NCI-H526 (cell line): ENCODE measurements at regions not wholly inside any gene's neighbourhood (a gene's known extent, or its start where the extent isn't known, plus 50 kb on each side); places are given as distances from the start of the nearest gene placed in this dataset.

ENCODE experiments used
- DNase-seq, 2 experiments: peaks; one replicate each; lab custom pipeline; 2025; lab: John Stamatoyannopoulos, UW

- no peak for DNase-seq
These were observed 81.0 kb upstream of the DAB2 start for GRCh38 chr5:39505791-39506190.

DNA sequence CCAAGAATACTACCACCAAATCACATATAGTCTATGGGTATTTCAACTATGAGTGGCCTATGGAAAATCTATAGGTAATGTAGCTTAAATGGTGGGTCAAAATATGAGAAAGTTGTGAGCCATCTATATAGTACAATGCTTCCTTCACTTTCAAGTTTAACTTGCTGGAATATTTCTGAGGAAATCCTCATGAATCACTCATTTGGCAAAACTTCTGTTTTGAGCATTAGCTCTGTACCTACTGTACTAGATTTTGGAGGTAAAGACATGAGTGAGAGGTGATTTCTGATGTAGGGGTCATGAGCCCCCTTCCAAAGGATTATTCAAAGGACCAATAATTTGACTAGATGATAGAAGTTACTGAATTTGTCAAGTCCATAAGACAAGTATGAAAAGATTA lies 80.6 kb upstream of the DAB2 start:
- DNase-seq = no peak

GRCh38 chr5:39503155-39503554 lies 78.4 kb upstream of the DAB2 start:
- DNase-seq = no peak

DNA sequence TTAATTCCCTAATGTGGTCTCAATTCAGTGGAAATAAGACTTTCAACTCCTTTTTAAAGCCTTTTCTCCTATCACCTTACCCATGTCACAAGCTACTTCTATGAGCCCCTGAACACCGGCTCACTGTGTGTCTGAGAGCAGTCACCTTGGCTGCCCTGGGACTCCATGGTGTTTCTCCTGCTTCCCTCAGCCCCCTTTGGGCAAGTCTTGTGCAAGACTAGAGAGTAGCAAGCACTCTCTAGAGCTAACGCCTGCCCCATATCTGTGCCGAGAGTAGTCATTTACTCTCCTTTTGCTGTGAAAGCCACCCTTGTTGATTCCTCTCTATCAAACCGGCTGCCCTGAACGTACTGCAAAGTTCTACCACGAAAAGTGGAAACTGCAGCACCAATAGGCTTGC lies 77.9 kb upstream of the DAB2 start:
- DNase-seq = no peak

GRCh38 chr5:39501397-39501796 lies 76.6 kb upstream of the DAB2 start:
- DNase-seq = no peak

GRCh38 chr5:39500551-39501175 lies 75.9 kb upstream of the DAB2 start:
- DNase-seq = no peak

GRCh38 chr5:39498278-39498952 lies 73.6 kb upstream of the DAB2 start:
- DNase-seq = no peak

DNA sequence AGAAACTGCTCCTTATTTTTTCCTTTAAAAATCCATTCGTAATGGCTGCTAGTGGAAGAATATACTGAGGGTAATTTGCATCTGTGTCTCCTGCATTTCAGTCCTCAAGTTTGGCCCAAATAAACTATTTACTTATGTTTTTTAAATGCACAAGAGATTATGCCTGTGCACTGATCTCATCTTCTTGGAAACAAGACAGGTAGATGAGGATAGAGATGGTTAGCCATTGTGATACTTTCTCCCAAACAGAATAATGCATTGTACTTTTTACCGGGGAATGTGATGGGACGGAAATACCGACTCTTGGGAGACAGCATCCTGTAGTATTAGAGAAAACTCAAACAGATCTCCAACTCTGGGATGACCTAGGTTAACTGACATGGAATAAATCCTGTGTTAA lies 72.5 kb upstream of the DAB2 start:
- DNase-seq = no peak

GRCh38 chr5:39495227-39495626 lies 70.4 kb upstream of the DAB2 start:
- no peak for DNase-seq

GRCh38 chr5:39494534-39494933 lies 69.8 kb upstream of the DAB2 start:
- DNase-seq = no peak

- no peak for DNase-seq
These were observed 69.3 kb upstream of the DAB2 start for GRCh38 chr5:39494107-39494510.

- DNase-seq = no peak
These were observed 66.4 kb upstream of the DAB2 start for GRCh38 chr5:39491210-39491609.

GRCh38 chr5:39489263-39489662 lies 64.5 kb upstream of the DAB2 start:
- DNase-seq = no peak

GRCh38 chr5:39486790-39487189 lies 62.0 kb upstream of the DAB2 start:
- no peak for DNase-seq

DNA sequence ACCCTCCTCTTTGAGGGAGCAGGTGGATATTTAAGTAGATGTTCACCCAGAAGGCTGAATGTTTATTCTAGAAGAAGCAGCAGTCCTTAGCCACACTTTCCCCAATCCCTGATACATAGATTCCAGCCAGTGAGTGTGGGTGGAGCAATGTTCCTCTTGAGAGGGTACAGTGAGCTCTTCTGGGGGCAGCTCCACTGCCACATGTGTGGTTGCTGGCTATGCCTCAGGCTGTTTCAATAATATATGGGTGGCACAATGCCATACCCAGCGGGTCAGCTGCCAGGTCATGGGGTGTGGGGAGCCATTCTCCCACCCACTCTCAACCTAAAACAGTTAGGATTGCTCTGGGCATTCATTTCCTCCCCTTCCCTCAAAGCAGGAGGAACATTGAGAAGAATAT lies 61.6 kb upstream of the DAB2 start:
- no peak for DNase-seq

DNA sequence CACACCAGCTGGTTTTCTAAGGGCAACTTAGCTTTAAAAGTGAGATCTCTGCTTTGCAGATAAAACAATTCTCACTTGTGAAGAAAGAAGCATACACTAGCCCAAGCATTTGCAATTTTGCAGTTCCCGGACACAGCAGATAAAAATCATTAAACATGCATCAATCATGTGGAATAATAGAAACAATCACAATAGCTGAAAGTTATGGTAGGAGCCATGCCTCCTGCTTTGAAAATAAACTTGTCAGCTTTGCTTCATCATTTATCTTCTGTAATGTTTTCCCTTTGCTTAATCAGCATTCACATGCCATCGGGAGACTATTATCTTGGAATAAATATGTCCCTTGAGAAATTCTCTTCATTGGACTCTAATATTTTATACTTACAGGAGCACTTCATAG lies 60.3 kb upstream of the DAB2 start:
- DNase-seq = no peak

DNA sequence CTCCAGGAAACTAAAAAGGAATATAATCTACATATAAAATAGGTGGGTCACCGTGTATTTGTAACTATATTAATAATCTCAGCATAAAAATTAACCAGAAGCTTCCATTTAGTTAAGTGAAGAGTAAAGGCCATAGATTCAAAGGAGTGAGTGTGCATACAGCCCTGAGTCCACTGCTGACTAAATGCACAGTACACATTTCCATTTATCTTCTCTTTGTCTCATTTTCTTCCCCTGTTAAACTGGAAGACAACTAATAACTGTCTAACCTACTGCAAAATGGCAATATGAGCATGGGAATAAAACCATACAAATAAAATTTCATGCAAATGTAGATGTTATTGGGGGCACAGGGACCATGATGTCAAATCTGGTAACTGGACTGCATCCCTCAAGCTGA lies 59.9 kb upstream of the DAB2 start:
- DNase-seq = no peak

- no peak for DNase-seq
These were observed 57.3 kb upstream of the DAB2 start for GRCh38 chr5:39482098-39482497.

- DNase-seq = no peak
These were observed 54.8 kb upstream of the DAB2 start for GRCh38 chr5:39479537-39479936.

GRCh38 chr5:39478863-39479262 lies 54.1 kb upstream of the DAB2 start:
- no peak for DNase-seq

GRCh38 chr5:39476843-39477220 lies 52.1 kb upstream of the DAB2 start:
- DNase-seq = no peak

DNA sequence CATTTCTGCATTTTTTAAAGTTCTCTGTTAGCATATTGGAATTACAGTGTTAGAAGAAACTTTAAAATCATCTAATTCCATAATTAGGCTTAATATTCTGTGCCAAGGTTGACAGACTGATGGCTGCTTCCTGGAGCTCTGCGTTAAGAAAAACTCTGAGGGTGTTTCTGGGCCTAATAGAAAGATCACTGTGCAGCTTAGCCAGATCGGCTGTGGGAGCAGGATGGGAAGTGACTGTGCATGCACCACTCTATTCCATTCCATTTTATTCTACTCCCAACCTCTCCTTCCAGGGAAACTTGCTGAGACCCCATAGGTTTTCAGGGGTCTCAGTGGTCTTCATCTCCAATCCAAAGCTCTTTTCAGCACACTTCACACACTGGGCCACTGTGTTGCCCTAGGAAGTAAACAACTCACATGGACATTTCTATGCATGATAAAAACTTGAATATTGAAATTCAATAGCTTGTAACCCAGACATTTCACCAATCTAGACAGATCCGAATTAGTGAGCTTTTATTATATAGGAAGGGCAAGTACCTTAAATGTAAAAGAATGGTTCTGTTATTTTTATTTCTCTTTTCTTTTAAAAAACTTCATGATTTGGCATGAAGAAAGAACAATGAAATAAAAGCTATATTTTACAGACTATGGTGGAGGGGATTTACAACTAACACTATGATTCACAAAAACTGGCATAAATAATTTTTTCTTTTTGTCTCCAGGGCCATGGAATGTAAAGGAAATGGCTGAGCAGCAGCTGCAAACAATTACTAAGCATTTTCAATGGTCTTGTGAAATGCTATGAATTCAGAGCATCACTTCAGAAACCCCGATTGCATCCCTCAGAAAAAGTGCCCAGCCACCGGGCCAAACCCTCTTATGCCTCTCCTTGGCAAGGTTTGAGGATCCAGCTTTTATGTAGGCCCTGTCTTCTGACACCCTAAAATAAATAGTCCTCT lies 51.4 kb upstream of the DAB2 start:
- no peak for DNase-seq

DNA sequence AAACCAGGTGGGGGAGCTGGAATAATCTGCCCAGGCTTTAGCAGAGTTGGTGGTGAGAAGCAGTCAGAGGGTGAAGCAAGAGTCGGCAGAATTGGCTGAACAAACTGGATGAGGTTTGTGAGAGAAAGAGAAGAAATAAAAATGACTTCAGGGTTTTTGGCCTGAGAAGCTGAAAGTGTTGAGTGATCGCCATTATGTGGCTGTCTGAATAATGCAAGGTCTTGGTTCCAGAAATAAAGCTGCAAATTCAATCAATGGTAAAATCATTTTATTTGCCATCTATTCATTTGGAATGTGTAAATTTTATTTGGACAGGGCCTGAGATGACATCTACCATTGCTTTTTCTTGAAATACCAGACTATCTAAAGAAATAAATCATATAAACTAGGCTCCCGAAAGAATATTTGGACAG lies 50.4 kb upstream of the DAB2 start:
- DNase-seq = no peak
